PC-9 (cell line): ENCODE measurements at regions not wholly inside any gene's neighbourhood (a gene's known extent, or its start where the extent isn't known, plus 50 kb on each side); places are given as distances from the start of the nearest gene placed in this dataset.

Experiments
- EZH2 ChIP-seq: fragments of 200-600 bp; sonication (generic); IDR thresholded peaks from 2 replicates; pipeline ENCODE4 v1.8.0; 2017; ENCODE audit warnings: antibody characterized with exemption, low read depth
- TF ChIP-seq, protein P1 (sequence below): fragments of 200-600 bp; sonication (generic); conservative IDR thresholded peaks from 2 replicates; pipeline ENCODE4 v1.6.1; 2017; ENCODE audit warnings: mixed run types, antibody characterized with exemption, mild to moderate bottlenecking, moderate library complexity

- TF ChIP-seq, protein P1, sequence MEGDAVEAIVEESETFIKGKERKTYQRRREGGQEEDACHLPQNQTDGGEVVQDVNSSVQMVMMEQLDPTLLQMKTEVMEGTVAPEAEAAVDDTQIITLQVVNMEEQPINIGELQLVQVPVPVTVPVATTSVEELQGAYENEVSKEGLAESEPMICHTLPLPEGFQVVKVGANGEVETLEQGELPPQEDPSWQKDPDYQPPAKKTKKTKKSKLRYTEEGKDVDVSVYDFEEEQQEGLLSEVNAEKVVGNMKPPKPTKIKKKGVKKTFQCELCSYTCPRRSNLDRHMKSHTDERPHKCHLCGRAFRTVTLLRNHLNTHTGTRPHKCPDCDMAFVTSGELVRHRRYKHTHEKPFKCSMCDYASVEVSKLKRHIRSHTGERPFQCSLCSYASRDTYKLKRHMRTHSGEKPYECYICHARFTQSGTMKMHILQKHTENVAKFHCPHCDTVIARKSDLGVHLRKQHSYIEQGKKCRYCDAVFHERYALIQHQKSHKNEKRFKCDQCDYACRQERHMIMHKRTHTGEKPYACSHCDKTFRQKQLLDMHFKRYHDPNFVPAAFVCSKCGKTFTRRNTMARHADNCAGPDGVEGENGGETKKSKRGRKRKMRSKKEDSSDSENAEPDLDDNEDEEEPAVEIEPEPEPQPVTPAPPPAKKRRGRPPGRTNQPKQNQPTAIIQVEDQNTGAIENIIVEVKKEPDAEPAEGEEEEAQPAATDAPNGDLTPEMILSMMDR: no peak
- no peak for TF ChIP-seq EZH2
Observed at GRCh38 chr6:156175433-156175832, 601.7 kb upstream of the ARID1B start.
